RWPE1 (cell line): ENCODE measurements at regions not wholly inside any gene's neighbourhood (a gene's known extent, or its start where the extent isn't known, plus 50 kb on each side); places are given as distances from the start of the nearest gene placed in this dataset.

Experiments
- CTCF ChIA-PET: fragments of 350-600 bp; sonication (Branson Sonifier 250); formaldehyde crosslinking; extraction: SDS; loops from one replicate; lab custom pipeline; 2021; lab: Yijun Ruan, JAX
- POLR2A ChIA-PET: fragments of 400-600 bp; formaldehyde crosslinking; extraction: SDS; loops from one replicate; lab custom pipeline; 2020; ENCODE audit warnings: antibody characterized with exemption; ENCODE audit not compliant: low non-redundant PET; lab: Yijun Ruan, JAX
- DNase-seq: peaks from one replicate; pipeline ENCODE4 v3.0.0; 2012; ENCODE audit warnings: low spot score
- H3K27ac ChIP-seq: fragments of 450-650 bp; 2 replicates; pipeline ENCODE4 v1.5.1; 2017
- TF ChIP-seq, protein P1 (sequence below): fragments of 450-650 bp; conservative IDR thresholded peaks from 2 replicates; pipeline ENCODE4 v1.5.1; 2017; ENCODE audit warnings: low read depth, mild to moderate bottlenecking

DNA sequence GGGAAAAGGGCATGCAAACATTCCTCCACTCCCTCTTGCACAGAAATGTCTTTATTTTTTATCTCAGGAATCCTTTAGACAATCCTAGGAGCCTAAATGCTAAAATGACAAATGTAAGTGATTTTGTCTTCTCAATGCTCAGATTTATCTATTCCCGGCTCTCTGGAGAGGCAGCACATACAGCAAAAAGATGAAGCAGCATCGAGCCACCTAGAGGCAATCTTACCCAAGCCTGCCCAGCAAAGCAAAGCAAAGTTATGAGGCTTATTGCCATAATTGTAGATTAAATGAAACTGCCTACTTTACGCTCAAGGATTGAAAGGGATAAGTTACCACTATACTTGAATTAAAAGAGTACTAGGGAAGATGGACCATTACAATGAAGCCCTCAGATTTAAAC lies 750.4 kb upstream of the NR2F2 start:
- ChIA-PET CTCF (no interaction called here), POLR2A (no interaction called here)
- DNase-seq = no peak
- TF ChIP-seq, protein P1, sequence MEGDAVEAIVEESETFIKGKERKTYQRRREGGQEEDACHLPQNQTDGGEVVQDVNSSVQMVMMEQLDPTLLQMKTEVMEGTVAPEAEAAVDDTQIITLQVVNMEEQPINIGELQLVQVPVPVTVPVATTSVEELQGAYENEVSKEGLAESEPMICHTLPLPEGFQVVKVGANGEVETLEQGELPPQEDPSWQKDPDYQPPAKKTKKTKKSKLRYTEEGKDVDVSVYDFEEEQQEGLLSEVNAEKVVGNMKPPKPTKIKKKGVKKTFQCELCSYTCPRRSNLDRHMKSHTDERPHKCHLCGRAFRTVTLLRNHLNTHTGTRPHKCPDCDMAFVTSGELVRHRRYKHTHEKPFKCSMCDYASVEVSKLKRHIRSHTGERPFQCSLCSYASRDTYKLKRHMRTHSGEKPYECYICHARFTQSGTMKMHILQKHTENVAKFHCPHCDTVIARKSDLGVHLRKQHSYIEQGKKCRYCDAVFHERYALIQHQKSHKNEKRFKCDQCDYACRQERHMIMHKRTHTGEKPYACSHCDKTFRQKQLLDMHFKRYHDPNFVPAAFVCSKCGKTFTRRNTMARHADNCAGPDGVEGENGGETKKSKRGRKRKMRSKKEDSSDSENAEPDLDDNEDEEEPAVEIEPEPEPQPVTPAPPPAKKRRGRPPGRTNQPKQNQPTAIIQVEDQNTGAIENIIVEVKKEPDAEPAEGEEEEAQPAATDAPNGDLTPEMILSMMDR = no peak
- no peak overlapping the region for H3K27ac ChIP-seq

DNA sequence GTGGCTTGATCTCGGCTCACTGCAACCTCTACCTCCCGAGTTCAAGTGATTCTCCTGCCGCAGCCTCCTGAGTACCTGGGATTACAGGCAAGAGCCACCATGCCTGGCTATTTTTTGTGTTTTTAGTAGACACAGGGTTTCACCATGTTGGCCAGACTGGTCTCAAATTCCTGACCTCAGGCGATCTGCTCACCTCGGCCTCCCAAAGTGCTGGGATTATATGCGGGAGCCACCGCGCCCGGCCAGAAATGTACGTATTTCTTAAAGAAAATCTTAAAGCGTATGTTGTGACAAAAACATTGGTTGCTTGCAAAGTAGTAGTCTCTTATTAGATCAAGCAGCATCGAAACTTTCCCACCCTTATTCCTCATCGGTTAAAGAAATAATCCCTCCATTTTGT lies 748.9 kb upstream of the NR2F2 start:
- H3K27ac ChIP-seq = no peak overlapping the region
- DNase-seq = no peak
- TF ChIP-seq, protein P1 = no peak
- ChIA-PET POLR2A (no interaction called here), CTCF (interaction anchor here (0.7 kb wide), 1 partner anchor 111 kb away, joined by 3 read pairs; no protein-coding TSS in a partner anchor)

DNA sequence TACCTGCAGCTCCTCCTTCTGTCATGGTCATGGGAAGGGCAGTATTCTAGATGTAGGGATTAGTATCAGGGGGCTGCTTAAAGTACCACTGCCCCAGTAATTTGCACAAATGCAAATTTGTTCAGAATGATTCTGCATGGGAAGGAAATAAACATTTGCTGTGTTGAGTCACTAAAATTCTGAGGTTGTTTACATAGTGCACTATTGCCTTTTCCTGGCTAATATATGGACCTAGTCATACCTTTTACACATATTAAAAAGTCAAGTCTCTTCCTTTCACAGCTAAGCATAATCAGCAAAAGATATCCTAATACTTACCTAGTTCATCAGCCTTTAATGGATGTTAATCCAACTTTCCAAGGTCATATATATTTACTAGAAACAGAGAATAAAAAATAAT lies 746.4 kb upstream of the NR2F2 start:
- TF ChIP-seq, protein P1 = no peak
- H3K27ac ChIP-seq = no peak overlapping the region
- CTCF ChIA-PET = interaction anchor here (0.7 kb wide), 1 partner anchor 16 kb away, joined by 3 read pairs; no protein-coding TSS in a partner anchor
- POLR2A ChIA-PET = no interaction called here
- DNase-seq = no peak

DNA sequence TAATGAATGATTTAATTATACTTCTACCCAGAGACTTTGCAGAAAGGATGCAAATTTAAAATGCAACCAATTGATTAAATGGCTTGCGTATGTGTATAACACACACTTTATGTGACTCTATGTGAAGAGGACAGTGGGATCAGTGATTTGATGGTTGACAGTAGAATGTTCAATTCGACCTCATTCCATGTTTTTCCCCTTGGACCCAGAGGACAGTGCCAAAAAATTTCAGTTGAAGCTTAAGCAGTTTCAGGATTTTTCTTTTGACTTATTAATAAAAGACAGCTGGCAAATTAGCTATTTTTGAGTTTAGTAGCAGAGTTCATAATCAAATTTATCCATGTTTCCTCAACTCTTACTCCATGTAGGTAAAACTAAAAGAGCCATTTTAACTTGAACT lies 742.4 kb upstream of the NR2F2 start:
- H3K27ac ChIP-seq = no peak overlapping the region
- ChIA-PET POLR2A (no interaction called here), CTCF (interaction anchor here (0.6 kb wide), 1 partner anchor 28 kb away, joined by 3 read pairs; no protein-coding TSS in a partner anchor)
- TF ChIP-seq, protein P1 = no peak
- DNase-seq = no peak

DNA sequence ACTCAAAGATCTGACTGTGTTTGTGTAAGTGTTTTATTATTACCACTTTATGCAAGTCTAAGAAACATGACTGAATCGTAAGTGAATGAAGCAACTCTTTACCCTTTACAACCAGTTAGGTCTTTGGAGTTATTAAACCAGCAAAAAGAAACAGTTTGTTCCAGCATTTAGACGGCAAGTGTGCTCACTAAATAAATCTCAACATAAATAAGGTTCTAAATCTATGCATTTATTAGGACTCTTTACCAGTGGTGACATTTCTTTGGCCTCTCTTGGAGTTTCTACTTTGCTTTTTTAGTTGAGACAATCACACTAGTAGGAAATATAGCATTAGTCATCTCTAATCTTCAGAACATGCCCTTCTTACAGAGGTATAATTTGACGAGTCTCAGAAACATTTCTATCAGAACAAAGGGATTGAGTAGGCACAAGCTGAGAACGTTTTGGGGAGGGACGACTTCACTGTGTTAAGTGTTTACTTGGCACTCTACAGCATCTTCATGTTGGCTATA lies 739.9 kb upstream of the NR2F2 start:
- no peak for DNase-seq
- TF ChIP-seq, protein P1 = no peak
- ChIA-PET CTCF (no interaction called here), POLR2A (no interaction called here)
- H3K27ac ChIP-seq = no peak overlapping the region

DNA sequence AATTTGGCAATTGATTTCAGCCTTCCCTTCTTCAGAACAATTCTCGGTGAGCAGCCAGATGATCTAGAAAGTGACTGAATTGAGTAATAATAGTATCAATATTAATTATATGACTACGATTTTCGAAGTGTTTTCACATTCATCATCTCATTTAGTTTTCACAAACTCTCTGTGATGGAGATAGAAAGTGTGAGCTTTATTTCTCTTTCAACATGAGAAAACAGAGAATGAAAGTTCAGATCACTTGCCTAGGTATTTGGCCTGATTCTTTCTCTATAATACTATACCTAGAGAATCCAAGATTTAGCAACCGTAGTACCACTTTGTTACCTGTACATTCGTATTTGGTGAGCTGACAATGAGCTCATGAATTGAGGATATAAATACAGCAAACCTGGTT lies 739.2 kb upstream of the NR2F2 start:
- CTCF ChIA-PET = no interaction called here
- TF ChIP-seq, protein P1 = no peak
- DNase-seq = no peak
- H3K27ac ChIP-seq = no peak overlapping the region
- POLR2A ChIA-PET = no interaction called here
